SW480 (cell line): ENCODE measurements at regions not wholly inside any gene's neighbourhood (a gene's known extent, or its start where the extent isn't known, plus 50 kb on each side); places are given as distances from the start of the nearest gene placed in this dataset.

Experiments used
- DNase-seq: peaks from one replicate; pipeline ENCODE4 v3.0.0-alpha.2; 2016; ENCODE audit warnings: low spot score

DNA sequence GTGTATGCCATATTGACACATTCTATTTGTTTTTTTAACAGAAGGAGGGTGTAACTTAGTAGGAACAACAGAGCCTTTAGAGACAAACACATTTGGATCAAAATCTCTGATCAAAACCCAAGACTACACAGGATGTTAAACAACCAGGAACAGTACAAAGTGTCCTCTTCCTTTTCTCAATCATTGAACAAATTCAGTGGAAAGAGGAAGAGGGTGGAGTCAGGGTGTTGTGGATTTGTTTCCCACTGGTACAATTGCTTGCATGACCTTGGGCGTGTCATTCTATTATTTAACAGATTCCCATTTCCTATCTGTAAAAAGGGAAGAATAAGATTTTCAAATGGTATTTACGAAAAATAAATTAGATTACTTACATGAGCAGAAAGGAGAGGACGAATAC, 1162.8 kb upstream of the PRKX start:
- DNase-seq, result no peak

DNA sequence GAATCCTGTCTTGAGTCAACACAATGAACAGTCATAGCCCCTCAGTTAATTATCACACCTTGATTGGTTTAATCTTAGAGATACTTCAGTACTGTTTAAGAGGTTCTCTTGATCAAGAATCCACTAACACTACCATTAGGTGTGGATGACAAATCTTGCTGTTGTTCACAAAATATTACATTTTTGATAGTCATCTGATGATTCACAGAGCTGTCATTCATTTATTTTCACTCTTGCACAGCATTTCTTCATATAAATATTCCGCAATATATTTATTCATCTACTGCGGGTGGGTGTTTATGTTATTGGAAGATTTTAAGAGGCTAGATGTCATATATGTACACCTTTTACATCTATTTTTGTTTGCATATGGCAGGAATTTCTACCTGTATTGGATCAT, 1138.1 kb upstream of the PRKX start:
- no peak for DNase-seq

DNA sequence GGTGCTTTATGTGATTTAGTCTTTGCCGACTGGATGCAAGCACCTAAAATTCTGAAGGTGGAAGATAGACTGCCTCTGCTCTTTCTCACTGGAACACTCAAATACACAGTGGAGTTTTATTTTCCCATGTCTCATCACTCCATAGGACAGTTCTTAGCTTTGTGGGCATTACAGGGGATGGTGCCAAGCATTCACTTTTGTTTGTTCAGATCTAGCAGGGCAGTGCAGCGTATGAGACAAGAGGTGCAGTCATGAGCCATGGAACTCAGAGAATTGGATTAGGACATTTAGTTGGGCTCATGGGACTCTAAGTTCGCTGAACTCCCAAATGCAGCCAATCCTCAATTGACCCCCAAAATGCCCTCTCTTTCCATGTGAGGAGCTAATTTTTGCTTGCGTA, 1136.9 kb upstream of the PRKX start:
- no peak for DNase-seq

DNA sequence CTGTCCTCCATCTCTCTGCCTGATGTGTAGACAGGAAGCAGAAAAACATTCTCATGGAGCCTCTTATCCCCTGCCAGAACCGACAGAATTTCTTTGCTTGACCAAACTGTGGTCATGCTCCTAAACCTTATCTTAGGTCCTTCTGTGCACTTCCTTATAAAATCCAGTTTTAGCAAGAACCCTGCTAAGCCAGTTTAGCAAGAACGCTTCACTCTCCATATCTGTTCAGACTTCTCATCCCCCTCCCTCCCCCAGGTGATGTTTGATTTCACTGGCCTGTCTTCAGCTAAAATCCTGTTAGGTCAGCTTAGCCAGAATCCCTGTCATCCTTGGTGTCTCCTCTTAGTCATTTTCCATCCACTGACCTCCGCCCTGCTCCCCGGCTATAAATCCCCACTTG, 1130.9 kb upstream of the PRKX start:
- DNase-seq, result no peak

DNA sequence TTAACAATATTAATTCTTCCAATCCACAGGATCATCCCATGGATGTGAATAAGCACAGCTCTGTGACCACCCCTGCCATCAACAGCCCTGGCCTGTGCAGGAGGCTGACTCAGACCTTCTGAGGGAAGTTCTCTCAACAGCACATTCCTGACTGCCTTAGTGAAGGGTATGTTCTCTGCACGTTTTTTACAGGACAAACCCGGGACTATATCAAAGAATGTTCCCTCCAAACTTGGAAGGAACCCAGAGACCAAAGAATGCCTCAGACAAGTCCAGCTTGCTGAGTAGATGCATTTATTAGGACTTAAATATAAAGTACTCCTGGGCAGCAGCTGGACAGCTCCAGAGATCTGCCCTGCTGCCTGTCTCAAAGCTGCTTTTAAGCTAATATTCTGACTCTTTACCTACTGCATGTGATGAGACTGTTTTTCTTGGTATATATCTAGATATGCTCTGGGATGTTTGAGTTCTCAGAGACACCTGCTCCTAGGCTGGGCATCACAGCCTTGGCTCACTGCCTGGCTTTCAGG, 1127.8 kb upstream of the PRKX start:
- no peak for DNase-seq

DNA sequence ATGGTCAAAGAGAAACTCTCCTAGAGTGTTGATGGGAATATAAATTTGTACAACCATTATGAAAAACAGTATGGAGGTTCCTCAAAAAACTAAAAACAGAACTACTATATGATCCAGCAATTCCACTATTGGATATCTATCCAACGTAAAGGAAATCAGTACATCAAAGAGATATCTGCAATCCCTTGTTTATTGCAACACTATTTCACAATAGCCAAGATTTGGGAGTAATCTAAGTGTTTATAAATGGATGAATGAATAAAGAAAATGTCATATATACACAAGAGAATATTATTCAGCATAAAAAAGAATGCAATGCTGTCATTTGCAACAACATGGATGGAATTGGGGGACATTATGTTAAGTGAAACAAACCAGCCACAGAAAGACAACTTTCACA, 1118.1 kb upstream of the PRKX start:
- DNase-seq, result no peak

DNA sequence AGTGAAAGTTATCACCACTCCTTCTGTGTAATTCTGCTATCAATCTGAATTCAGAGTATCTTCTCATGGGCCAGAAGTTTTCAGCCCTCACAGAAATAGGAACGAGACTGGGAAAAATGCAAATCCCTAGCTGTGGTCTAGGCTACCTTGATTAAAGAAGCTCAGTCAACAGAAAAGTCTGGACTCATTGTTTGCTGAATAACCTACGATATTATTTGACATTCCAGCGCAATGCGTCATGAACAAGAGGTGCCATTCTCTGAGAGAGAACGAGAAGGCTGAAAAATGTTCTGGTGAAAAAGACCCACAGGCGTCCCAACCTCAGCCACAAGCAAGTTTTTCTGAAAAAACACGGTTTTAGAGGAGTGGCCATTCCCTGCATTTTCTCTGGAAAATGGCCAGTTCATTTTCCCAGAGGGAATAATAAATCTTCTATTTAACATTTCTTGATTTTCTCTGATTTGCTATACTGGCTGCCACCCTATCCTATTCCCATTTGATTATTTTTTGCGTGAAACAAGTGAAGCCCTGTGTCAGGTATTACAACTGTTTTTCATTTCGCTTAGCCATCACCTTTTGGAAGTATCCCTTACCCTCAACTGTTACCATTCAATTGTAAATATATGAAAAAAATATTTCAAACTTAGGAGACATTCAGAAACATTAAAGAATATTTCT, 1117.6 kb upstream of the PRKX start:
- no peak for DNase-seq

DNA sequence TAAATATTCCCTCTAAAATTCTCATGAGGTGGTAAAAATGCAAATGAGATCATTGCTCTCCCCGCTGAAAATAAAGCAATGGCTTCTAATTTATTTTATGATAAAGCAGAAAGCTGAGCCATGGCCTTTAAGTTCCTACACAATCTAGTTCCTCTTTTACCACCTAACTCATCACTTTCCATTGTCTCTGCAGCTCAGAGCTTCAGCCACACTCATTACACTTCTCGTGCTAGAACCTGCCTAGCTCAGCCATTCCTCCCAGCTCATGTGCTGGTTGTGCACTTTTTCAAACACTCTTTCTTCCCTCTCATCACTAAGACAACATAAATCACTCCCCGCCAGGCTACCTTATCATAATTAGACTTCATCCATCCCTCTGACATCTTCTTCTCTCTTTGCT, 1112.1 kb upstream of the PRKX start:
- no peak for DNase-seq

DNA sequence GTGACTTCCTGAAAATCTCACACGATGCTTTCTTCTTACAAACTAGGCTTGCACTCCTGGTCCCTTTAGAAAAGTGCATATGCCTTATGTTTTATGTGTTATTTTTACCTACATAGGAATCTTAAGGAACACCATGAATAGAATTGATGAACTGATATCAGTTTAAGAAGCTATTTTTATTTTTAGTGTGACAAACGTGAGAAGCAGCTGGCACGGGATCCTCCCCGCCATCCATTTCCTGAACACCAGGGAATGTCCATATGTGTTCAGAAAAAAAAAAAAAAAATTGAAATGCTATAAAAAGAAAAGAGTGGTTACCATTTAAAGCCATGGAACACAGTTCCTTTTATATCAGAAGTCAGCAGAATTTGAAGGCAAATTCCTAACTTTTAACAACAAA, 1096.1 kb upstream of the PRKX start:
- DNase-seq, result no peak

DNA sequence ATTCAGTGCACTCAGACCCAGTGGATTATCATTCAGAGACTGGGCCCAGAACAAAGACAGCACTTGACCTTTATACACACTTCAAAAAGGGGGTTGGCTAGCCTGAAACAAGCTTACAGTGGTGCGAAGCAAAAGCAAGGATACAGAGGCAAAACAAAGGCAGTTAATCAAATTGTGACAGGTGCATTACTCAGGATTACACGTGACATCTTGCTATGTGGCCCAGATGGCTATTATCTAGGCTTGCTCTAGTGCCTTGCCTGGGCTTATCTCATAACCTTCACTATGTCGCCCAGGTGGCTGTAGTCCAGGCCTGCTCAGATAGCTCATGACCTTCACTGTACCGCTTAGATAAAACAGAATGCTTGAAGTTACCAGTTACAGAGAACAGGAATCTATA, 1092.1 kb upstream of the PRKX start:
- DNase-seq, result no peak

DNA sequence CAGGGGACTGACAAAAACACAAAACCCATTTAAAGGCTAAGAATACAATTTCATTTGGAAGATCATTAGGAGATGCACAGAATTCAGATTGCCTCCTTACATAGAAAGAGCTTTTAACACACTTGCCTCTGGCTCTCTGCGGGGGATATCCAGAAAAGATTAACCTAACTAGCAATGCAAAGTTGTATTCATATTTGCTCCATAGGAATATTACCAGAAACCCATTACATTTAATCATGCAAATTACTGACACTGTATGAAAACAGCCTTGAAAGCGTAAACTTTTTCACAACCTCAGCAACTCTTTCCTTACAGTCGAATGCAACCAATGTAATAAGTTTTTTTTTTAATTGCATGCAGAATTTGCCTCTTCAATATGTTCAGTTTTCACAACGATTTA, 1087.3 kb upstream of the PRKX start:
- no peak for DNase-seq

DNA sequence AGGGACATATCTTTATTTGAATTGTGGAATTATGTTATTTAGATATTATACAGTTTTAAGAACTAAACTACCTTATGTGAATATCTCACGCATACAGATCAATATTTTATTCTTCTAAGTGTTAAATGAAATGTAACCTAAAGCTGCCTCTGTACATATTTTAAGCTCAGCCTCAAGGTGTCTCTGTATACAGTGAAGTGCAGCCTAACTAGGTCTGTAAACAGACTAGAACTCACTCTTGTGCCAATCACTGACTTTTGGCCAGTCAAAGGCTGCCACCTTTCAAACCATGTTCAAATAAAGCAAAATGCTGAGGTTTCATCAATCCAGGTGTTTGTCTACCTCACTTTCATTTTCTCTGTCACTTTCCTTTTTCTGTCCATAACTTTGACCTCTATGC, 1074.5 kb upstream of the PRKX start:
- no peak for DNase-seq

DNA sequence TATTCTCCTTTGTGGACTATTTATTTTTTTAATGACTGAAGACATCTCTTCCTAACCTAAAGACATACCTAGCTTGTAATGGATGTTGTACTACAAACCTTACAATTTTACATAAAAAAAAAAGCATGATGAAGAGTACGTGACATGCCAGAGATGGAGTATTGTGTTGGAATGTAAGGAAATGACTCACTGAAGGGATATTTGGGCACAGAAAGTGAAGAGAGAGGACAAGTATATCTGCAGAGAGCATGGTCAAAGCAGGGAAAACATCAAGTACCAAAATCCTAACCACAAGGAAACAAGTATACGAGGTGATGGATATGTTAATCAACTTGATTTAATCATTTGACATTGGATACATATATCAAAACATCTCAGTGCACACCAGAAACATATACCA, 1051.4 kb upstream of the PRKX start:
- DNase-seq, result no peak

DNA sequence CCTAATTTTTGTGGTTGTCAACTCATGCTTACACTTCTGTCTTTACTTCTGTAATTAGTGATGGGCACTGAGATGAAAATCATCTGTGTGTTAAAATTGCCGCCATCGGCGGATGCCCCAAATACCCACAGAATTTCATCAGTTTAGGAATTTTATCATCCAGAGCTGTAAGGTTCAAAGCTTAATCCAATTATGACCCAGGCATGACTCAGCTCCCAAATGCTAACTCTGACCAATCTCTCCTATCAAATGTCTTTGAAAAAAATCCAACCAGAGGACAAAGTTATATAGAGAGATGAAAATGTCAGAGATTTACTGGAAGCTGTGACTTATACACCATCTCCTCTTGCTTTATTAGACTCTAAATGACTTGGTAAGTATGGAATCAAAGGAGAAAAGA, 1048.7 kb upstream of the PRKX start:
- no peak for DNase-seq

DNA sequence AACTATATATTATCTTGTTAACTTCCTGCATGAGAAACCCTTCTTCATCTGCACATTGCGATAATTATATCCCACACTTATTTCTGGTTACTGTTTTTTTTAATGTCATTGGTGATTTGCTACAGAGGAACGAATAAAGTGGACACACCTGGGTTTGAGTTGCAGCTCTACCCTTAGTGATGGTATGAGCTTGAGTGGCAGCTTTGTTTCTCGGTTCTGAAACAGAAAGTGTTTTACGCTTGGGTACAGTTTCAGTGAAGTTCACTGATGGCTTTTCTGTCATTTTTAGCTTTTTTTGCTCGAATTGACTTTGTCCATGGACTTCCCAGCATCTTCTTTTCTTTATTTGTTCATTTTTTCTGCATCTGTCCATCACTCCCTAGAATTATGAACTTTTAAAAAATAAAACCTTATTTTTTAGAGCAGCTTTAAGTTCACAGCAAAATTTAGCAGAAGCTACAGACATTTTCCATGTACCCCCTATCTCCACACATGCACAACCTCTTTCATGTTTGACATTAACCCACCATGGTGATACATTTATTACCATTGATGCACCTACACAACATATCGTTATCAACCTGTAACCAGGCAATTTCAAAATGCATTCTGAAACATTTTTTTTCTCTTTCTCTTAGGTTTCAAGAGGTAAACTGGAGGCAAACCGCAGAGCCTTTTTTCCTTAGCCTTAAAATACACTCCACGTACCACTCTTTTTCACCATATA, 1041.6 kb upstream of the PRKX start:
- no peak for DNase-seq

DNA sequence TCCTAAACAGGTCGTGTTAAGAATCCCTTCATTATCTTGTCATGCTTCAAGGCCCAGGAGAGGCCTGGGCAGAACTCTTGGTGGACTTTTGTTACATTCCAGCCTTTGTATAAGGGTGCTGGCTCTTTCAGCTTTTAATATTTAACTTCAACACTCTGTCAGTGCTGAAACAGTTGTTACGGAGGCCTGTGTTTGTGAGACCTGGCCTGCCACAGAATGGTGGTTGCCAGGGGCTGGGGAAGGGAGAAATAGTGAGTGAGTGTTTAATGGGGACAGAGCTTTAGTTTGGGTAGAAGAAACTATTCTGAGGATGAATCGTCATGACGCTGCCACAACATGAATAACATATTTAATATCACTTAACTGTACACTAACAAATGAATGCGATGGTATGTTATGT, 1027.6 kb upstream of the PRKX start:
- no peak for DNase-seq

DNA sequence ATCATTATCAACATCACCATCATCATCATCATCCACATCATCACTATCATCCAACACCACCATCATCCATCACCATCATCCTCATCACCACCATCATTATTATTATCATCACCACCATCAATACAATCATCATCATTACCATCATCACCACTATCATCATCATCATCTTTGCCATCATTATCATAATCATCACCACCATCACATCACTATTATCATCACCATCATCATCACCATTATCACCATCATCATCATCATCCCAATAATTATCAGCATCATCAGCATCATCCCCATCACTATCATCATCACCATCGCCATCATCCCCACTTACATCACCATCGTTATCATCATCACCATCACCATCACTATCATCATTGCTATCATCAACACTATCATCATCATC, 1021.9 kb upstream of the PRKX start:
- no peak for DNase-seq

DNA sequence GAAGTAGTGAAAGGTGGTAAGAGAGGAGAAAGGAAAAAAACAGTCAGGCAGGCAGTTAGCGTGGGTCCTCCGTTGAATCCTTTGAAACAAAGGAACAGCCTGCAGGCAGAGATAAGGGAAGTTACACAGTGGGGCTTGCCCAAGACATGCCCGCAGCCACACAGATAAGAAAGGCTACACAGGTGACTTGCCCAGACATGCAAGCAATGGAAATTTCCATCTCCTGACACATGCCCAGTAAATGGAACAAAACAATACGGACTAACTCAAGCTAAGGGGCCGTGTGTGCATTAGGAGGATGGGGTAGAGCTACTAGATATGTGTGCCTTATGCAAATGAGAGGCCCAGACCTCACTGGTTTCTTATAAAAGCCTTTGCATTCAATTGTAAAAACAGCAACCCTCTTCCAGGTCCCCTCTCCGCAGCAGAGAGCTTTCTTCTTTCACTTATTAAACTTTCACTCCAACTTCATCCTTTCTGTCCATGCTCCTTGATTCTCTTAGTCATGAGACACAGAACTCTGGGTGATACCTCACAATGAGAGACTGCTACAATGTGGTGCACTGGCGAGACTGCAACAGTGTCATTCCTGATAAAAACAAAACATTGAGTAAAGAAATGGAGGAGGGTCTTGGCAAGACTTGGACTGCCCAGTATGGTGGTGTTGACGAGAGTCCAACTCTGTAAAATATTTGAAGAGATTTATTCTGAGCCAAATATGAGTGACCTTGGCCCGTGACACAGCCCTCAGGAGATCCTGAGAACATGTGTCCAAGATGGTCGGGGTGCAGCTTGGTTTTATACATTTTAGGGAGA, 997.4 kb upstream of the PRKX start:
- no peak for DNase-seq

DNA sequence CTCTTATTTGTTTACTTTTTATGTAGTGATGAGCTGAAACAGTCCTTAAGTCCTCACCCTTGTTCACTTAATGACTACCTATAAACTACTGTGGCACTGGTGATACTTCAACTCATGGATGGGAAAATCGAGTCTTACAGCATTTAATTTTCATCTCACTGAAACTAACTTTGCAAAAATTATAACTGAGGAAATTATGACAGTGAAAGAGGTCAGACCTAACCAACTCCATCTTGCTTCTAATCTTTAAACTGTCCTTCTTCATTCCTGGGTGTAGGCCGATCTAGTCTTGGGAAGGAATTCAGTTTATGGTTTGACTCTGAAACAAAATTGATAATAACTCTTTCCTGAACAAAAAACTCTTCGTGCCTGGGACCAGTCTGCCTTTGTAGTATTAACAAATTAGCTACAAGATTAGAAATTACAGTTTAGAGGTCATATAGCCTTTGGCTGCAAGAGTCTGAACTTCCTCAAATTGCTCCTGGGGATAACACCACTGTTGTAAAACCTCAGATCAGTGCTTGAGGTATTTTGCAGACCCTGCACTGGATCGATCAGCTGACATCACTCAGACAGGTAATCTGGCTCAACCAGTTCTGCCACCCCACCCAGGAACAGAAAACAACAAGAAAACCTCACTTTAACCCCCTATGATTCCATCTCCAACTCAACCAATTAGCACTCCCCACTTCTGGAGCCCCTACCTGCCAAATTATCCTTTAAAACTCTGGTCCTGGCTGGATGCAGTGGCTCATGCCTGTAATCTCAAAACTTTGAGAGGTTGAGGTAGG, 995.7 kb upstream of the PRKX start:
- no peak for DNase-seq

DNA sequence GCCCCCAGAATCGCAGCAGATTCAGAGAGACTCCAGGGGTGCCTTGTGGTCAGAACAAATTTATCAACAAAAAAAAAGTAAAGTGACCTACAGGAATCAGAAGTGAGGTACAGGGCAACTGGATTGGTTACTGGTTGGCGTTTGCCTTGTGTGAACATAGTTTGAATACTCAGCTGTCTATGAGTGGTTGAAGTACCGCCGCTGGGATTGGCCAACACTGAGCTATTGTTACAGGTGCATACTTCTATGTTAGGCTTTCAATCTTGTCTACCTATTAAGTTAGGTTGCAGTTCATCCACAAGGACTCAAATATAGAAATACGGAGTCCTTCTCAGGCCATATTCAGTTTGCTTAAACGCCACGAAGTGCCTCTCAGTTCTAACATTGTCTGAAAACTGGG, 993.5 kb upstream of the PRKX start:
- no peak for DNase-seq

DNA sequence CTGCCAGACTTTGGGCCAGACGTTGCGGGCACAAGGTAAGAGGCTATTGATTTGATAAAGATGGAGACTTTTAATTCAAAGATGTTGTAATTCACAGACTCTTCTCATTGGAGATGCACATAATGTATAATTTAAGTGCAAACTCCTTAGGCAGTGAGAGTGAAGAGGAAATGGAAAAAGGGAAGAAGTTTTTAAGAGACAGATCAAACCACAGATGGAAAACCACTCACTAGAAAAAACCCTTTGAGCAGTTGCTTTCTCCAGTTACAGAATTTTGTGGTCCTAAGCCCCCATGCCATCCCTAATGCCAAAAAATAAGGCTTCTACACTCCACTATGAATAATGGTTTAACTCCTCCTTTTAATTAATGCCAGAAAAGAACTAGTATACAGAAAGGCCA, 977.1 kb upstream of the PRKX start:
- DNase-seq, result no peak

DNA sequence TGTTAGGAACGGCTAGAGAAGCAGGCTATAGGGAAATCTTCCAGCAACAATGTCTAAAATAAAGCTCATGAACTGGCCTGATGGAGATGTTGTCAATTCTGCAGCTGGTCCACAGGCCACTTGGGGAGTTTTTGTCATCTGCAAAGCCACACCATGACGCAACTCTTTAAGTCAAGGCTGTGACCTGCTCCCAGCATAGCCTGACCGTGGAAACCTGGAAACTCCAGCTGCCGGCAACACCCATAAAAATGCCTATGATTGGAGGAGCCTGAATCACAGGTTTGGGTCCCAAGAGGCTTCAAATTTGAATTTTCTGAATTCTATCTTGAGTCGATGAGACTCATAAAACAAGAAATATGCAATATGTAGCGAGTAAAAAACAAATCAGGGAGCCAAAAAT, 969.2 kb upstream of the PRKX start:
- DNase-seq, result no peak
